Fibroblast of skin of right biceps (primary cell): ENCODE measurements at regions not wholly inside any gene's neighbourhood (a gene's known extent, or its start where the extent isn't known, plus 50 kb on each side); places are given as distances from the start of the nearest gene placed in this dataset.
A peak's percentile ranks its signal among the peaks of the same experiment; 100 is the strongest.

Experiments used
- DNase-seq: peaks from one replicate; pipeline ENCODE4 v3.0.0-alpha.2; 2013

- no peak for DNase-seq
Observed at GRCh38 chr7:25830215-25830614, 321.8 kb upstream of the NFE2L3 start.

GRCh38 chr7:25831062-25831691, 320.8 kb upstream of the NFE2L3 start:
- no peak for DNase-seq

GRCh38 chr7:25831831-25832411, 320.1 kb upstream of the NFE2L3 start:
- no peak for DNase-seq

- no peak for DNase-seq
Observed at GRCh38 chr7:25832456-25832855, 319.5 kb upstream of the NFE2L3 start.

- DNase-seq: no peak
Observed at GRCh38 chr7:25832929-25833328, 319.1 kb upstream of the NFE2L3 start.

- DNase-seq: no peak
Observed at GRCh38 chr7:25834050-25834449, 317.9 kb upstream of the NFE2L3 start.

GRCh38 chr7:25835197-25835596, 316.8 kb upstream of the NFE2L3 start:
- DNase-seq: peak; percentile 86

GRCh38 chr7:25839084-25839769, 312.8 kb upstream of the NFE2L3 start:
- DNase-seq: no peak

GRCh38 chr7:25840209-25840792, 311.7 kb upstream of the NFE2L3 start:
- no peak for DNase-seq

- DNase-seq: no peak
Observed at GRCh38 chr7:25841575-25841974, 310.4 kb upstream of the NFE2L3 start.

- DNase-seq: no peak
Observed at GRCh38 chr7:25842201-25842733, 309.7 kb upstream of the NFE2L3 start.

- no peak for DNase-seq
Observed at GRCh38 chr7:25843467-25843866, 308.5 kb upstream of the NFE2L3 start.

GRCh38 chr7:25844102-25844870, 307.7 kb upstream of the NFE2L3 start:
- DNase-seq: peak; percentile 88

GRCh38 chr7:25845464-25845863, 306.5 kb upstream of the NFE2L3 start:
- DNase-seq: no peak

GRCh38 chr7:25846722-25847121, 305.3 kb upstream of the NFE2L3 start:
- DNase-seq: peak; percentile 92

- DNase-seq: peak; percentile 78
Observed at GRCh38 chr7:25847336-25848070, 304.5 kb upstream of the NFE2L3 start.

- DNase-seq: peak; percentile 85
Observed at GRCh38 chr7:25849500-25850184, 302.4 kb upstream of the NFE2L3 start.

GRCh38 chr7:25850216-25850615, 301.8 kb upstream of the NFE2L3 start:
- no peak for DNase-seq

GRCh38 chr7:25850735-25851134, 301.3 kb upstream of the NFE2L3 start:
- DNase-seq: no peak

- peak; percentile 80 for DNase-seq
Observed at GRCh38 chr7:25851332-25852210, 300.4 kb upstream of the NFE2L3 start.
